ENCODE measurements at regions not wholly inside any gene's neighbourhood (a gene's known extent, or its start where the extent isn't known, plus 50 kb on each side); places are given as distances from the start of the nearest gene placed in this dataset.

DNA sequence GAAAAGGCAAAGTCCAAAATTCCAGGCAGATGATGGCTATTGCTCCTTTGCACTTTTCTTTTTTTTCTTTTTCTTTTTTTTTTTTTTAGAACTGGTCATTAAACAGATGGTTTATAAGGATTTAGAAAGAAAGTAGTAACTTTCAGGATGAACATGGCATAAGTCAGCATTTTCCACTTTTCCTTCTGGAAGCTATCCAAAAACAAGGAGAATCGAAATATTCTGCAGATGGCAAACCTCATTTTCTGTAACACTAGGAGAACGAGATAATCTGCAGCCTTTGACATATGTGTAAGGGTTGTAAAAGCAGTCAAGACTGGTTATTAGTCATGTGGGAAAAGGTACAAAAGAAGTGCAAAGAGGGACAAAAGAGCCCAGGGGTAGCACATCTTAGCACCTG, 69.1 kb upstream of the PUM3 start:
- Histone ChIP-seq H4K5ac (ENCODE audit: insufficient read length, low read depth, low read length) (no peak overlapping the region), H3K27me3 (ENCODE audit: insufficient read depth, low read length) (no peaks in the 10 kb centered on the region), H4K20me1 (ENCODE audit: control insufficient read depth, insufficient read depth, insufficient read length) (no peaks in the 10 kb centered on the region), H2AFZ (ENCODE audit: low read length) (no peak overlapping the region), H4K91ac (ENCODE audit: insufficient read length, low read depth, low read length) (no peak overlapping the region), H2BK5ac (ENCODE audit: insufficient read length, low read length) (no peak overlapping the region), H3T11ph (ENCODE audit: low read length) (no peak overlapping the region), H3K9ac (ENCODE audit: extremely low read depth, insufficient read length, low read length) (no peak overlapping the region), H2BK20ac (ENCODE audit: low read depth, low read length, poor library complexity, severe bottlenecking) (no peak overlapping the region), H3K23ac (ENCODE audit: insufficient read length, low read depth, low read length) (no peak overlapping the region), H2AK5ac (ENCODE audit: insufficient read length, low read length) (no peak overlapping the region), H3K14ac (ENCODE audit: insufficient read depth, low read length) (no peak overlapping the region), H3K9me3 (ENCODE audit: control insufficient read depth, low read depth, low read length) (no peaks in the 10 kb centered on the region), H3K79me1 (ENCODE audit: insufficient read depth, low read depth, low read length, poor library complexity, severe bottlenecking) (no peaks in the 10 kb centered on the region), H2BK120ac (ENCODE audit: low read depth, low read length, poor library complexity, severe bottlenecking) (no peak overlapping the region), H2BK12ac (ENCODE audit: insufficient read length, low read depth, low read length) (no peak overlapping the region), H3K27ac (ENCODE audit: insufficient read length, low read depth, low read length) (no peak overlapping the region), H3K79me2 (ENCODE audit: insufficient read depth, low read length) (no peaks in the 10 kb centered on the region), H3K18ac (ENCODE audit: insufficient read length, low read depth, low read length) (no peak overlapping the region), H2BK15ac (ENCODE audit: low read depth, low read length) (no peak overlapping the region), H4K8ac (replicated peaks; ENCODE audit: insufficient read length, low read depth, low read length) (no peak overlapping the region), H3K56ac (ENCODE audit: insufficient read length, low read depth, low read length) (no peak overlapping the region), H3K4me2 (ENCODE audit: insufficient read depth, insufficient read length, low read length) (no peak overlapping the region), H3K4me1 (ENCODE audit: insufficient read depth, low read length) (no peaks in the 10 kb centered on the region), H3K4ac (ENCODE audit: low read depth, low read length) (no peak overlapping the region), H3K23me2 (ENCODE audit: insufficient read length, low read depth, low read length, poor library complexity, severe bottlenecking) (no peaks in the 10 kb centered on the region)
- no peaks in the 10 kb centered on the region; a peak in 1 of 7 replicates for H3K36me3 Mint-ChIP-seq (ENCODE audit: insufficient read depth in 1 of 3, low read depth in 3 of 3)
- peaks cover 3% of the 10 kb centered on the region; the same call in 1 of the 2 replicates for H3K27me3 Mint-ChIP-seq (ENCODE audit: low read depth)
- no peak overlapping the region for H3K4me3 Mint-ChIP-seq
- TF ChIP-seq, protein P1, sequence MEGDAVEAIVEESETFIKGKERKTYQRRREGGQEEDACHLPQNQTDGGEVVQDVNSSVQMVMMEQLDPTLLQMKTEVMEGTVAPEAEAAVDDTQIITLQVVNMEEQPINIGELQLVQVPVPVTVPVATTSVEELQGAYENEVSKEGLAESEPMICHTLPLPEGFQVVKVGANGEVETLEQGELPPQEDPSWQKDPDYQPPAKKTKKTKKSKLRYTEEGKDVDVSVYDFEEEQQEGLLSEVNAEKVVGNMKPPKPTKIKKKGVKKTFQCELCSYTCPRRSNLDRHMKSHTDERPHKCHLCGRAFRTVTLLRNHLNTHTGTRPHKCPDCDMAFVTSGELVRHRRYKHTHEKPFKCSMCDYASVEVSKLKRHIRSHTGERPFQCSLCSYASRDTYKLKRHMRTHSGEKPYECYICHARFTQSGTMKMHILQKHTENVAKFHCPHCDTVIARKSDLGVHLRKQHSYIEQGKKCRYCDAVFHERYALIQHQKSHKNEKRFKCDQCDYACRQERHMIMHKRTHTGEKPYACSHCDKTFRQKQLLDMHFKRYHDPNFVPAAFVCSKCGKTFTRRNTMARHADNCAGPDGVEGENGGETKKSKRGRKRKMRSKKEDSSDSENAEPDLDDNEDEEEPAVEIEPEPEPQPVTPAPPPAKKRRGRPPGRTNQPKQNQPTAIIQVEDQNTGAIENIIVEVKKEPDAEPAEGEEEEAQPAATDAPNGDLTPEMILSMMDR (conservative IDR thresholded peaks at IDR 0.05), result no peak
- WGBS (ENCODE audit: extremely low coverage, insufficient read length, low lambda C conversion rate), result no CpG with 5 or more reads among the region's 2 CpGs
- no peak for DNase-seq
- H3K4me1 Mint-ChIP-seq, result no peaks in the 10 kb centered on the region
- no peak overlapping the region for H3K27ac Mint-ChIP-seq
- H3K9me3 Mint-ChIP-seq, result no peaks in the 10 kb centered on the region
